Activated CD4-positive, alpha-beta memory T cell treated with anti-CD3 and anti-CD28 coated beads for 36 hours (primary cell): ENCODE measurements at regions not wholly inside any gene's neighbourhood (a gene's known extent, or its start where the extent isn't known, plus 50 kb on each side); places are given as distances from the start of the nearest gene placed in this dataset.
A peak's percentile ranks its signal among the peaks of the same experiment; 100 is the strongest.

ENCODE experiments used
- CTCF ChIA-PET: fragments of 350-600 bp; sonication (Branson Sonifier 250); formaldehyde crosslinking; loops from one replicate; lab custom pipeline; 2021; ENCODE audit warnings: antibody characterized with exemption, inconsistent platforms; lab: Charles Lee
- POLR2A ChIA-PET: fragments of 350-600 bp; sonication (Branson Sonifier 250); formaldehyde crosslinking; loops from one replicate; lab custom pipeline; 2021; ENCODE audit warnings: antibody characterized with exemption; lab: Charles Lee
- DNase-seq: peaks from one replicate; pipeline ENCODE4 v3.0.0-alpha.2; 2020
- H3K27ac Mint-ChIP-seq: one replicate; pipeline ENCODE4 v1.8.0; 2021; ENCODE audit warnings: mixed read lengths
- H3K27me3 Mint-ChIP-seq: one replicate; pipeline ENCODE4 v1.8.0; 2021; ENCODE audit warnings: mixed read lengths
- H3K36me3 Mint-ChIP-seq: one replicate; pipeline ENCODE4 v1.8.0; 2021; ENCODE audit warnings: mixed read lengths
- H3K4me1 Mint-ChIP-seq: one replicate; pipeline ENCODE4 v1.8.0; 2021; ENCODE audit warnings: low read depth, mixed read lengths
- H3K4me3 Mint-ChIP-seq: one replicate; pipeline ENCODE4 v1.8.0; 2021; ENCODE audit warnings: mild to moderate bottlenecking, mixed read lengths
- H3K9me3 Mint-ChIP-seq: one replicate; pipeline ENCODE4 v1.8.0; 2021; ENCODE audit warnings: mixed read lengths
- intact Hi-C: fragments of 100-400 bp; cut with micrococcal nuclease; formaldehyde crosslinking; loops from one replicate; pipeline ENCODE4 v1.15.1; 2023

DNA sequence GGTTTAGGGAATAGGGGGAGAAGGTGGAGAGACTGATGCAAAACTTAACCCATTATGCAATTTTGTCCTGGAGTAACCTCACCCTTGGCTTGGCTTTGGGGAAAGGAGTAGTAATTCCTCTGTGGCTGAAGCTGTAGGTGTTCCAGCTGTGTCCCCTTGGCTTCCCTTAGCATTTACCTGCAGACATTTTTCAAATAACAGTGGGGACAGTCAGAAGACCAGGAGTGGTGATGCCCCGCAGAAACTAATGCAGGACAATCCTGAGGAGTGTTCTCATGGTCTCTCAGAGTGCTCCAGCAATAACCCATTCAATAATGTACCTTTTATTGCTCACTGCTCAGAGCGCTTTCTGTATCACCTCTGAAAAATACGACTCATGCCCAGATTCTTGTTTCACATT, 282.1 kb downstream of the ZEB1 start:
- no peak overlapping the region for H3K4me3 Mint-ChIP-seq
- ChIA-PET POLR2A (no interaction called here), CTCF (no interaction called here)
- H3K27ac Mint-ChIP-seq, result no peak overlapping the region
- intact Hi-C loops, result loop anchor here (2.0 to 5.0 kb wide), 3 partner anchors 208 to 569 kb away; partner anchors contain the start of gene ZNF438
- no peaks in the 10 kb centered on the region for H3K27me3 Mint-ChIP-seq
- no peaks in the 10 kb centered on the region for H3K36me3 Mint-ChIP-seq
- no peak for DNase-seq
- peaks cover 25% of the 10 kb centered on the region for H3K4me1 Mint-ChIP-seq
- H3K9me3 Mint-ChIP-seq, result no peaks in the 10 kb centered on the region

DNA sequence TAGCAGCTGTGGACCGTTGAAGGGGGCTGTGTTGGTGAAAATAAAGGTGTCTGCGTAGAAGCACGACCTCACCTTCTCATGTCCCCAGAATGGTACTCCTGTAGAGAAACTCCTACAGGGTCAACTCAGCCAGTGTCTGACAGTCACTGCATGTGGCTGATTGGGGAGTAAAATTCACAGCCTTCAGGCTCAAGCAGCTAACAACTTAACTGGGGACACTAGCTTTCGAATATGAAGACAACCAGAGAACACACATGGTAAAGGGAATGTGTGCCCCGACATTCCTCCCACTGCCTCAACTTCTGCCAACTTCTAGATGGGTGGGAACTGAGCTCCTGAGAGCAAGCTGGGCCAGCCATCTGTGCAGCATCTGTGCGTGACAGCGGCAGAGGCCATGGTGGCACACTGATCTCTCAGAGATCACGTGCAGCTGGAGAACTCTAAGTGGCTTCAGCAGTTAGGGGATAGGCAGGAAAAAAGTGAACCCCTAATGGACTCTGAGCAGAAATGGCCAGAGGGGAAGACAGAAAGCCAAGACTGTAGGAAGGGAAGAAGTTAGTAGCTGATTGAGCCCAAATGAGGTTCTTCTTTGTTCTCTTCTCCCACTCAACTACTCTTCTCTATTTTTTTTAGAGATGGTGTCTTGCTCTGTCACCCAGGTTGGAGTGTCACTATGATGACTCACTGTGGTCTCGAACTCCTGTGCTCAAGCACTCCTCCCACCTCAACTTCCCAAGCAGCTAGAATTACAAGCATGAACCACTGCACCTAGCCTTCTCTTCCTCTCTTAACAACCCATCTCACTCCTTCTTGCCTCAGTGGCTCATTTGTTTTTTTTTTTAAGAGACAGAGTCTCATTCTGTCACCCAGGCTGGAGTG, 280.8 kb downstream of the ZEB1 start:
- no peak overlapping the region for H3K27ac Mint-ChIP-seq

DNA sequence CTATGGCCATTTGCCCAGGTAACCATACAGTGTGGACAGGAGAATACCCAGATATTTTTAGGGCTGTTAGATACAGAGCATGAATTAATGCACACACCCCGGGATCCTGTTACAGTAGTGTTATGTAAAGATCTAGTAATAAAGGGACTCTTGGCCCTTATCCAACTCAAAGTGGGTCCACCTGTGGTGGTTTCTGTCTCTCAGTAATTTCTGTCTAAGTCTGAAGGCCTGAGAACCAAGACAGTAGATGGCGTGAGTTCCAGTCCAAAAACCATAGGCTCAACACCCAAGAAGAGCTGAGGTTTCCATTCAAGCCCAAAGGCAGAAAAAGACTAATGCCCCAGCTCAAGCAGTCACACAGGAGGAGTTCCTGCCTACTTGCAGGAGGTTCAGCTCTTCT, 277.7 kb downstream of the ZEB1 start:
- ChIA-PET CTCF (no interaction called here), POLR2A (no interaction called here)
- intact Hi-C loops, result no loop called here

More for the DNA sequence above, 280.8 kb downstream of the ZEB1 start:
- no peak overlapping the region for H3K4me3 Mint-ChIP-seq
- no peaks in the 10 kb centered on the region for H3K27me3 Mint-ChIP-seq
- no peaks in the 10 kb centered on the region for H3K9me3 Mint-ChIP-seq
- DNase-seq, result peak; percentile 13
- intact Hi-C loops, result loop anchor here (2.0 to 5.0 kb wide), 3 partner anchors 209 to 568 kb away; partner anchors contain the start of gene ZNF438
- H3K4me1 Mint-ChIP-seq, result peaks cover 25% of the 10 kb centered on the region
- ChIA-PET CTCF (interaction anchor here (0.7 kb wide), 1 partner anchor 25 kb away, joined by 4 read pairs; no protein-coding TSS in a partner anchor), POLR2A (no interaction called here)
- H3K36me3 Mint-ChIP-seq, result no peaks in the 10 kb centered on the region

DNA sequence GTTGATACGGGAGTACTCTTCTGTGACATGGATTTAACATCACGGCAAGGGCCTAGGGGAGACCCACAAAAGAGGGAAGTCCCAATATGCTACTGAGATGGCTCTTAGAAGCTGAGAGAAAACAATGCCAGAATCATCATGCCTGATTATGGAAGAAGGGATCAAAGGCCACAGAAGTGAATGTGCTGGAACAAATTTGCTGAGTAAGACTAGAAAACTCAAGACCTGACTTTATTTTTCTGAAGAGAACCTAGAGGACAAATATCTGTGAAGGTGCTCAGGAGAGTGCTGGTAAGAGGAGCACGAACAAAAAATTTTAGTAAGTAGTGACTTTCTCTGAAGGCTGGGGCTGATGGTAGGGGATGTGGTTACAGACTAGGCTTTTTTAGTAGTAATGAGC, 277.0 kb downstream of the ZEB1 start:
- H3K36me3 Mint-ChIP-seq, result peaks cover 3% of the 10 kb centered on the region

More for the DNA sequence above, 277.7 kb downstream of the ZEB1 start:
- DNase-seq, result no peak
- H3K4me1 Mint-ChIP-seq, result peaks cover 17% of the 10 kb centered on the region
- H3K36me3 Mint-ChIP-seq, result no peaks in the 10 kb centered on the region
- H3K27ac Mint-ChIP-seq, result no peak overlapping the region
- H3K4me3 Mint-ChIP-seq, result no peak overlapping the region
- peaks cover 12% of the 10 kb centered on the region for H3K27me3 Mint-ChIP-seq
- H3K9me3 Mint-ChIP-seq, result peaks cover 14% of the 10 kb centered on the region

DNA sequence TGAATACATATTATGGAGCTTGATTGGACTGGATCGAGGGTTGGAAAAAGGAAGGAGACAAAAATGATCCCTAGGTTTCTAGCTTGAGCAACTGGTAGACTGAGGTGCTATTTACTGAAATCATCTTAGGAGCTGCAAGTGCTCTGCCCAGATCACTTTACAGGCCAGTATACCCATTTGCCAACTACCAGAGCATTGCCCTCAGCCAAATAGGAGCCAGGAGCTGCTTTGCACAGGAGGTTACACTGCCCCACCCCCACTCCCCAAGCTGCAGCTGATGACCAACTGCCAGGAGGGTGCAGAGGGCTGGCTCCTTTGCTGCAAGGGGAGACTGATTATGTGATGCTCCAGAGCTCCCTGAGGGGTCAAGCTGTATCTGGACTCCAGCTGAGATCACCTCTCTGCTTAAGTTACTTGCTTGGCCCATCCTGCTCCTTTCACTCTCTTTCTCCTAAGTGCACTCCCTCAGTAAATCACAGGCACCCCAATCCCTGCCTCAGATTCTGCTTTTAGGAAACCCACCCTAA, 275.4 kb downstream of the ZEB1 start:
- Mint-ChIP-seq H3K27ac (no peak overlapping the region), H3K9me3 (peaks cover 21% of the 10 kb centered on the region), H3K4me1 (no peaks in the 10 kb centered on the region), H3K4me3 (no peak overlapping the region), H3K27me3 (peaks cover 23% of the 10 kb centered on the region), H3K36me3 (peaks cover 3% of the 10 kb centered on the region)
- DNase-seq, result no peak
- POLR2A ChIA-PET, result no interaction called here
- intact Hi-C loops, result no loop called here
- CTCF ChIA-PET, result interaction anchor here (0.8 kb wide), 1 partner anchor 18 kb away, joined by 3 read pairs; no protein-coding TSS in a partner anchor

More for the DNA sequence above, 277.0 kb downstream of the ZEB1 start:
- Mint-ChIP-seq H3K4me1 (peaks cover 12% of the 10 kb centered on the region), H3K4me3 (no peak overlapping the region), H3K9me3 (peaks cover 19% of the 10 kb centered on the region), H3K27ac (no peak overlapping the region), H3K27me3 (peaks cover 15% of the 10 kb centered on the region)
- CTCF ChIA-PET, result no interaction called here
- no peak for DNase-seq
- intact Hi-C loops, result no loop called here
- POLR2A ChIA-PET, result no interaction called here

DNA sequence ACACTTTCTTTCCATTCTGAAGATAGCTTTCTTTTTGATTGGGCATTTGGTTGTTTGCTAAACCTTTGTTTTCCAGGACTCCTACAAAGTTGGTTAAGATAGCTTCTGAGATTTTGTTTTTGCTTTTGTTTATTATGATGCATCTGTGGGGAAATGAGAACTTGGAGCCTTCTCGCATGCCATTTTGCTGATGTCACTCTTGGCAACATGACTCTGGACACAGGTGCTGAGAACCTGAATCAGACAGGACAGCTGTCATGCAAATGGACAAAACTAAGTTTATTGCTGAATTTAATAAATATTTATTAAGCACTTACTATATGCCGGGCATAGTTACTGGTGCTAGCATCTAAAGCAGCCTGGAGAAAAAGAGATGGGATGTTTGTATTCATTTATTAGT, 274.1 kb downstream of the ZEB1 start:
- CTCF ChIA-PET, result no interaction called here
- POLR2A ChIA-PET, result no interaction called here

DNA sequence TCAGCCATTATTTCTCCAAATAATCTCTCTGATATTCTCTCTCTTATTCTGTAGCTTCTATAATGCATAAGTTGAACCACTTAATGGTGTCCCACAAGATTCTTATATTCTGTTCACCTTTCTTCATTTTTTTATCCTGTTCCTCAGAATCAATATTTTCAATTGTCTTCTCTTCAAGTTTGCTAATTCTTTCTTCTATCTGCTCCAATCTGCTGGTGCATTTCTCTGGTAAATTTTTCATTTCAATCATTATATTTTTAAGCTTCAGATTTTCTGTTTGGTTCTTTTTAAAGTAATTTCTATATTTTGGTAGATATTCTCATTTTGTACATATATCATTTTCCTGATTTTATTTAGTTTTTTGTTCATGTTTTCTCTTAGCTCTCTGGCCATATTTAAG, 272.6 kb downstream of the ZEB1 start:
- Mint-ChIP-seq H3K36me3 (peaks cover 3% of the 10 kb centered on the region), H3K9me3 (peaks cover 21% of the 10 kb centered on the region), H3K4me3 (no peak overlapping the region), H3K27me3 (peaks cover 34% of the 10 kb centered on the region), H3K4me1 (peaks cover 5% of the 10 kb centered on the region), H3K27ac (no peak overlapping the region)
- CTCF ChIA-PET, result interaction anchor here (0.6 kb wide), 1 partner anchor 1263 kb away, joined by 4 read pairs; no protein-coding TSS in a partner anchor
- no peak for DNase-seq
- POLR2A ChIA-PET, result interaction anchor here (1.4 kb wide), 1 partner anchor 9 kb away, joined by 3 read pairs; no protein-coding TSS in a partner anchor
- intact Hi-C loops, result no loop called here

More for the DNA sequence above, 274.1 kb downstream of the ZEB1 start:
- peaks cover 21% of the 10 kb centered on the region for H3K9me3 Mint-ChIP-seq
- peaks cover 3% of the 10 kb centered on the region for H3K36me3 Mint-ChIP-seq
- no peak overlapping the region for H3K27ac Mint-ChIP-seq
- H3K27me3 Mint-ChIP-seq, result peaks cover 23% of the 10 kb centered on the region
- no peak overlapping the region for H3K4me3 Mint-ChIP-seq
- H3K4me1 Mint-ChIP-seq, result no peaks in the 10 kb centered on the region
- DNase-seq, result no peak
- intact Hi-C loops, result no loop called here

DNA sequence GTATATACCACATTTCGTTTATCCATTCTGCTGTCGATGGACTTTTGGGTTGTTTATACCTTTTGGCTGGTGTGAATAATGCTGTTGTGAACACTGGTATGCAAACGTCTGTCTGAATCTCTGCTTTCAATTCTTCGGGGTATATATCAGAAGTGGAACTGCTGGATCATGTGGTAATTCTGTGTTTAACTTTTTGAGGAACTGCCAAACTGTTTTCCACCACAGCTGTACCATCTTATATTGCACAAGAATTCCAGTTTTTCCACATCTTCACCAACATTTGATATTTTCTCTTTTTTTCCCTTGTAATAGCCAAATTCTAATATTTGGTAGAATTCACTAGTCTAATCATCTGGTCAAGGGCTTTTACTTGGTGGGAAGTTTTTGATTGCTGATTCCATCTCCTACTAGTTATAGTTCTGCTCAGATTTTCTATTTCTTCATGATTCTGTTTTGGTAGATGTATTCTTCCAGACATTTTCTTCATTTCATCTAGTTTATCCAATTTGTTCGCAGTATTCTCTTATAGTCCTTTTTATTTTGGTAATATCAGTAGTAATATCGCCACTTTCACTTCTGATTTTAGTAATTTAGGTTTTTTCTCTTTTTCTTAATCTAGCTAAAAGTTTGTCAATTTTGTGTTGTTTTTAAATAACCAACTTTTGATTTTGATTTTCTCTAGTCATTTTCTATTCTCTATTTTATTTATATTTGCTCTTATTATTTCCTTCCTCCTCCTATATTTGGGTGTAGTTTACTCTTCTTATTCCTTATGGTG, 271.2 kb downstream of the ZEB1 start:
- intact Hi-C loops, result no loop called here
- Mint-ChIP-seq H3K4me3 (no peak overlapping the region), H3K4me1 (peaks cover 5% of the 10 kb centered on the region), H3K9me3 (peaks cover 21% of the 10 kb centered on the region), H3K36me3 (peaks cover 3% of the 10 kb centered on the region), H3K27ac (no peak overlapping the region), H3K27me3 (peaks cover 41% of the 10 kb centered on the region)
- DNase-seq, result no peak
- POLR2A ChIA-PET, result no interaction called here
- CTCF ChIA-PET, result no interaction called here

DNA sequence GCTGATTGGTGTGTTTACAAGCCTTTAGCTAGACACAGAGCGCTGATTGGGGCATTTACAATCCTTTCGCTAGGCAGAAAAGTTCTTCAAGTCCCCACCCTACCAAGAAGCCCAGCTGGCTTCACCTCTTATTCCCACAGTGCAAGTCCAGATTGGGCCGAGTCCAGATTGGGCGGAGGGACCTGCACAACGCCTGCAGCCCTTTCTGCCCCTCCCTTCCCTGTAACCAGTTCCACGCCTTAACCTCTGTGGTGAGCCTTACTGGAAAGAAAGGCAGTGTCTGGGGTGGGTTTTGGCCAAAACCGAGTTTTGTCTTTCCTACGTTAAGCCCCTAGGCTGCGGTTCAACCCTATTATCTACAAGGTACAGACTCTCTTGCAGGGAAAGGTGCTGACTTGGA, 268.7 kb downstream of the ZEB1 start:
- DNase-seq, result no peak
- Mint-ChIP-seq H3K36me3 (peaks cover 3% of the 10 kb centered on the region), H3K4me1 (peaks cover 5% of the 10 kb centered on the region), H3K4me3 (no peak overlapping the region), H3K9me3 (peaks cover 16% of the 10 kb centered on the region), H3K27ac (no peak overlapping the region), H3K27me3 (peaks cover 37% of the 10 kb centered on the region)
- POLR2A ChIA-PET, result no interaction called here
- intact Hi-C loops, result no loop called here
- CTCF ChIA-PET, result no interaction called here

DNA sequence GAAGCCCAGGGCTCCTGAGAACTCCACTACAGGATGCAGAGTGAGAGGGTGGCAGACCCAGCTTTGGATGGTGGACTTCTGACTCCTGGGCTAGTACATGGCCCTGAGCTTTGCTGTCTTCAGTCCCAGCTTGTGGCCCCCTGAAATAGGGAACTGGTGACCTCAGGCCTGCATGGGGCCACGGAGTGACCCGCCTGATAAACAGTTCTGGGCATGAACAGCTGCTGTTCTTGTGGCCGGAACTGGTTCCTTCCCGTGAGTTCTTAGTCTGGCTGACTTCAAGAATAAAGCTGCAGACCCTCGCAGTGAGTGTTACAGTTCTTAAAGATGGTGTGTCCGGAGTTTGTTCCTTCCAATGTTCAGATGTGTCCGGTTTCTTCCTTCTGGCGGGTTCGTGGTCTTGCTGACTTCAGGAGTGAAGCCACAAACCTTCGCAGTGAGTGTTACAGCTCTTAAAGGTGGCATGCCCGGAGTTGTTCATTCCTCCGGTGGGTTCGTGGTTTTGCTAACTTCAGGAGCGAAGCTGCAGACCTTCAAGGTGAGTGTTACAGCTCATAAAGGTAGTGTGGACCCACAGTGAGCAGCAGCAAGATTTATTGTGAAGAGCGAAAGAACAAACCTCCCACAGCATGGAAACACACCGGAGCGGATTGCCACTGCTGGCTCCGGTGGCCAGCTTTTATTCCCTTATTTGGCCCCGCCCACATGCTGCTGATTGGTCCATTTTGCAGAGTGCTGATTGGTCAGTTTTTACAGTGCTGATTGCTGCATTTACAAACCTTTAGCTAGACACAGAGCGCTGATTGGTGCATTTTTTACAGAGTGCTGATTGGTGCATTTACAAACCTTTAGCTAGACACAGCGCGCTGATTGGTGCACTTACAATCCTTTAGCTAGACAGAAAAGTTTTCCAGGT, 268.0 kb downstream of the ZEB1 start:
- peak overlapping the region; percentile 9 for H3K4me3 Mint-ChIP-seq
- peaks cover 3% of the 10 kb centered on the region for H3K36me3 Mint-ChIP-seq
- intact Hi-C loops, result no loop called here
- peaks cover 5% of the 10 kb centered on the region for H3K4me1 Mint-ChIP-seq
- no peak for DNase-seq
- ChIA-PET POLR2A (interaction anchor here (0.6 kb wide), 1 partner anchor 554 kb away, joined by 3 read pairs; no protein-coding TSS in a partner anchor), CTCF (interaction anchor here (1.0 kb wide), 1 partner anchor 835 kb away, joined by 3 read pairs; no protein-coding TSS in a partner anchor)
- no peak overlapping the region for H3K27ac Mint-ChIP-seq
- H3K27me3 Mint-ChIP-seq, result peaks cover 35% of the 10 kb centered on the region
- peaks cover 9% of the 10 kb centered on the region for H3K9me3 Mint-ChIP-seq

DNA sequence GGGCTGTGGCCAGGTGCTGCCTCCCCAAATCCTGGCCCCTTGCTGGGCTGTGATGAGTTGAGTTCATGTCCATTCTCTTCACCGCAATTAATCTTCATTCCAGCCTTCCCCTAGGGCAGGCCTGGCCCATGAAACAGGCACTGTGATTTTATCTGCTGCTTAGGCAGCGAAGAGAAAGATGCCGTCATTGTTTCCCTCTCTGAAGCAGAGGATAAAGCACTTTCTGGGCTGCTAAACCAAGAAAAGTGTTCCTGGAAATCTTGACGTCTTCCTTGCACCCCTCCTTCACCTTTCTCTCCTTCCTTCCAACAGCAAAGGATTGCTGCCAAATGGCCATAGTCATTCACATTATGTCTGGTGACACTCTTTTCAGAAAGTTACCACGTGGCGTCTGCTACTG, 265.9 kb downstream of the ZEB1 start:
- CTCF ChIA-PET, result no interaction called here
- H3K4me3 Mint-ChIP-seq, result no peak overlapping the region
- POLR2A ChIA-PET, result no interaction called here
- H3K4me1 Mint-ChIP-seq, result peaks cover 5% of the 10 kb centered on the region
- no peak for DNase-seq
- H3K27ac Mint-ChIP-seq, result no peak overlapping the region
- intact Hi-C loops, result no loop called here
- H3K9me3 Mint-ChIP-seq, result no peaks in the 10 kb centered on the region
- peaks cover 25% of the 10 kb centered on the region for H3K27me3 Mint-ChIP-seq
- no peaks in the 10 kb centered on the region for H3K36me3 Mint-ChIP-seq
